PFSK-1 (cell line): ENCODE measurements at regions not wholly inside any gene's neighbourhood (a gene's known extent, or its start where the extent isn't known, plus 50 kb on each side); places are given as distances from the start of the nearest gene placed in this dataset.

Experiments
- FOXP2 ChIP-seq: optimal IDR thresholded peaks from 2 replicates; pipeline ENCODE3; 2011; ENCODE audit warnings: borderline replicate concordance, control low read depth, inconsistent platforms; ENCODE audit not compliant: insufficient read depth; ENCODE audit errors: extremely low read length, extremely low read depth
- POLR2AphosphoS5 ChIP-seq: IDR thresholded peaks from 2 replicates; pipeline ENCODE4 v1.6.1; 2012; ENCODE audit warnings: low read depth, mild to moderate bottlenecking, control low read depth, low read length, moderate library complexity
- SIN3A ChIP-seq: IDR thresholded peaks from 2 replicates; pipeline ENCODE4 v1.6.1; 2012; ENCODE audit warnings: mild to moderate bottlenecking, low read length, moderate library complexity, borderline replicate concordance; ENCODE audit not compliant: insufficient read depth
- TAF1 ChIP-seq: IDR thresholded peaks from 2 replicates; pipeline ENCODE4 v1.6.1; 2012; ENCODE audit warnings: low read length, control low read depth, borderline replicate concordance; ENCODE audit not compliant: insufficient read depth
- TF ChIP-seq, protein P1 (sequence below), 2 experiments: IDR thresholded peaks; 2 replicates each; pipeline versions ENCODE4 v1.6.1 to v1.8.0; 2011 to 2012; ENCODE audit warnings: low read depth in 2 of 2, low read length in 2 of 2, control low read depth in 1 of 2, inconsistent platforms in 1 of 2, mild to moderate bottlenecking in 1 of 2, moderate library complexity in 1 of 2; ENCODE audit not compliant: insufficient read depth in 1 of 2

- no peak for TF ChIP-seq POLR2AphosphoS5
- TF ChIP-seq TAF1: no peak
- TF ChIP-seq FOXP2: no peak
- TF ChIP-seq, protein P1, sequence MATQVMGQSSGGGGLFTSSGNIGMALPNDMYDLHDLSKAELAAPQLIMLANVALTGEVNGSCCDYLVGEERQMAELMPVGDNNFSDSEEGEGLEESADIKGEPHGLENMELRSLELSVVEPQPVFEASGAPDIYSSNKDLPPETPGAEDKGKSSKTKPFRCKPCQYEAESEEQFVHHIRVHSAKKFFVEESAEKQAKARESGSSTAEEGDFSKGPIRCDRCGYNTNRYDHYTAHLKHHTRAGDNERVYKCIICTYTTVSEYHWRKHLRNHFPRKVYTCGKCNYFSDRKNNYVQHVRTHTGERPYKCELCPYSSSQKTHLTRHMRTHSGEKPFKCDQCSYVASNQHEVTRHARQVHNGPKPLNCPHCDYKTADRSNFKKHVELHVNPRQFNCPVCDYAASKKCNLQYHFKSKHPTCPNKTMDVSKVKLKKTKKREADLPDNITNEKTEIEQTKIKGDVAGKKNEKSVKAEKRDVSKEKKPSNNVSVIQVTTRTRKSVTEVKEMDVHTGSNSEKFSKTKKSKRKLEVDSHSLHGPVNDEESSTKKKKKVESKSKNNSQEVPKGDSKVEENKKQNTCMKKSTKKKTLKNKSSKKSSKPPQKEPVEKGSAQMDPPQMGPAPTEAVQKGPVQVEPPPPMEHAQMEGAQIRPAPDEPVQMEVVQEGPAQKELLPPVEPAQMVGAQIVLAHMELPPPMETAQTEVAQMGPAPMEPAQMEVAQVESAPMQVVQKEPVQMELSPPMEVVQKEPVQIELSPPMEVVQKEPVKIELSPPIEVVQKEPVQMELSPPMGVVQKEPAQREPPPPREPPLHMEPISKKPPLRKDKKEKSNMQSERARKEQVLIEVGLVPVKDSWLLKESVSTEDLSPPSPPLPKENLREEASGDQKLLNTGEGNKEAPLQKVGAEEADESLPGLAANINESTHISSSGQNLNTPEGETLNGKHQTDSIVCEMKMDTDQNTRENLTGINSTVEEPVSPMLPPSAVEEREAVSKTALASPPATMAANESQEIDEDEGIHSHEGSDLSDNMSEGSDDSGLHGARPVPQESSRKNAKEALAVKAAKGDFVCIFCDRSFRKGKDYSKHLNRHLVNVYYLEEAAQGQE (IDR thresholded peaks at IDR 0.05; ENCODE audit: insufficient read depth in 1 of 2, low read depth in 2 of 2, low read length in 2 of 2): no peak
- no peak for TF ChIP-seq SIN3A
Observed at GRCh38 chr2:238698451-238699306, 149.2 kb upstream of the TWIST2 start.

DNA sequence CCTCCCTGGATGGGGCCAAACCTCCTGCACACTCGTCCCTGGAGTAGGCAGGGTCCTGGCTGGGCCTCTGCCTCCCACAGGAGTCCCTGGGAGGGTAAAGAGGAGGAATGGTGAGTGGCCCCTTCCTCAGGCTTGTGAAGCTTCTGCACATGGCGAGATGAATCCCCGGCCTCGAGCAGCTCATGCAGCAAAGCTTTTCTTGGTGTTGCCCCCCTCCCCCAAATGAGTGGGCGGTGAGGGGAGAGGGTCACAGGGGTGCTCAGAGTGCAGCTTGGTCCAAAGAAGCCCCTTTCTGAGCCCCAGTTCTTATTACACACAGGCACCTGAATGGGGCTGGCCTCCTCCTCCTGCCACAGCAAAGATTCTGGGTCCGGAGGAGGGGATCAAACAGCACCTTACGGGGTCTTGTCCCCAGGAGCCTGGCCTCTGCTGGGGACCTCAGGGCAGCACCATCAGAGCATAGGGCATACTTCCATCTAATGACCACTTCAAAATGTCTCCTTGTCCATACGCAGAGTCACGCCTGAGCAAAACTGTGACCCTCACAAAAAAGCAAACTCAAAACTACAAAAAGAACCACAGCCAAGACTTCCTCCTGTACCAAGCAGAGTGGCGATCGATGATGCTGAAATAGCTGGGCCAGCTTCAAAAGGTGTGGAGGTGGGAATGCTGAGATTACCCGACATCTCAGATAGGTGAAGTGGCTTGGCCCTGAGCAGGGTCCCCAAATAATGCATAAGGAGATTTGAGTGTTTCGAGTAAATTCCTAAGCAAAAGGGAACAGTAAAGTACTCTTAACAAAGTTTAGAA lies 148.4 kb upstream of the TWIST2 start:
- TF ChIP-seq FOXP2 (no peak), SIN3A (no peak), POLR2AphosphoS5 (no peak), TAF1 (no peak)
- TF ChIP-seq, protein P1 (IDR thresholded peaks at IDR 0.05; ENCODE audit: insufficient read depth in 1 of 2, low read depth in 2 of 2, low read length in 2 of 2): no peak

DNA sequence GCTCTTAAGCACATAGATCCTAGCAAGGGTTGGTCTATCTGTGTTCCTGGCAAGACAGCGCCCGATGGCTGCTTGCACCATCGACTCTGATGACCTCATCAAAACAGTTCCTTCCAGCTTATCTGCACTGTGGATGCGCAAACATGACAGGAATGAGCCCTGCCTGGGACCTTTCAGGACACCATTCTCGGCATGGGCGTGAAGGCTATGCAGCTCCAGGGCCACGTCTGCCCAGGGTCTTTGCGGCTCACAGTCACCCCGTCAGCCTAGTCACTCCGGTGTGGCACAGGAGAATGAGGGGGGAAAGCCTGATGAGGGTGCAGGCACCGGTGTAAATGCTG lies 147.8 kb upstream of the TWIST2 start:
- TF ChIP-seq, protein P1 (IDR thresholded peaks at IDR 0.05; ENCODE audit: insufficient read depth in 1 of 2, low read depth in 2 of 2, low read length in 2 of 2): no peak
- TF ChIP-seq FOXP2 (no peak), POLR2AphosphoS5 (no peak), TAF1 (no peak), SIN3A (no peak)

DNA sequence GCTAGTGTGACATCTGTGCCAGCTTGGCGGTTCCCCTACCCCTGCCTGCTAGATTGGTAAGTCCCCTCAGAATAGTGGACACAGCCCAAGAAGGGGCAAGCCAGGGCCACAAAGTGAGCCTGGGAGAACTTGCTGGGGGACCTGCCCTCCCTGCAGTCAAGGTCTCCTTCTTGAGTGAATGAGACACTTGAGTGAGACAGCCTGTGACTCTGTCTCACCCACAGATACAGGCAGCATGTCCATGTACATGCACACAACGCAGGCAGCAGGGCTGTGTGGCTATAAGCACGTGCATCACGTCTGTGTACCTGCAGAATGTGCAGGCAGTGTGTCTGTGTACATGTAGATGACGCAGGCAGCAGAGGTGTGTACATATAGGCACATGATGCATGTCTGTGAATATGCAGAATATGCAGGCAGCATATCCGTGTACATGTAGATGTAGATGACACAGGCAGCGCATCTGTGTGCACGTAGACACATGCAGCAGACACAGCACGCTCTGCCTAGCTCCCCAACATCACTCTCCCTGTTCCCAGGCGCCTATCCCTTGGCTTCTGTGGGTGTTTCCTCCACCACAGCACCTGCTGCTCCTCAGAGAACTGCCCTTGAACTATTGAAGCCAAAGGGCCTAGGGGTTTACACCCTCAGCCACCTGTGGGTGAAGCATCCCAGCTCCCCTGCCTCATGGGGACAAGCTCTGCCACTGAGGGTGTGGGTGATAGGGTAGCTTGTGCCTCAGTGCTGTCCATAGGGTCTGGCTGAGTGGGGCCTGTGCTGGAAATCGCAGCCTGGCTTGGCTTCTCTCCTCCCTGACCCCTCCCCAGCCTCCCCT lies 147.2 kb upstream of the TWIST2 start:
- TF ChIP-seq POLR2AphosphoS5 (no peak), TAF1 (no peak), SIN3A (no peak), FOXP2 (no peak)
- TF ChIP-seq, protein P1 (IDR thresholded peaks at IDR 0.05; ENCODE audit: insufficient read depth in 1 of 2, low read depth in 2 of 2, low read length in 2 of 2): no peak
